ENCODE measurements at regions not wholly inside any gene's neighbourhood (a gene's known extent, or its start where the extent isn't known, plus 50 kb on each side); places are given as distances from the start of the nearest gene placed in this dataset.
"Not testable (repeated sequence)": the region's sequence is repeated elsewhere in the genome, so short reads cannot be mapped to it uniquely, and the experiment has no call there.

DNA sequence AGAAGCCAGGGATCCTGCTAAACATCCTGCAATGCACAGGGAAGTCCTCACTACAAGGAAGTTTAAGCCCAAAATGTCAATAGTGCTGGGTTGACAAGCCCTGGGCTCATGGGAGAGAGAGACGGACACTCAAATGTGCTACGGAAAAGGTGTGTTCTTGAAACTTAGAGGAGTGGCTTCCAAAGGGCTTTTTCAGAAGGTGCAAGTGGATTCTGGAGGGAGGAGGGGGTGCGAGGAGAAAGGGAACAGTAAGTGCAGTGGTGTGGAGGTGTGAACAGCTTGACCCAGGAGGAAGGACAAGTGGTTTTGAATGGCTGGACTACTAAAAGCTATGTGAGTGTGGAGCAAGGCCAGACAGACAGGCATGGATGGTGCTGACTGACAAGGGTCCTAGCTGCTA is 50.4 kb upstream of the CECR2 start:
- DNase-seq (ENCODE audit: low read depth in 2 of 2), result no peak

DNA sequence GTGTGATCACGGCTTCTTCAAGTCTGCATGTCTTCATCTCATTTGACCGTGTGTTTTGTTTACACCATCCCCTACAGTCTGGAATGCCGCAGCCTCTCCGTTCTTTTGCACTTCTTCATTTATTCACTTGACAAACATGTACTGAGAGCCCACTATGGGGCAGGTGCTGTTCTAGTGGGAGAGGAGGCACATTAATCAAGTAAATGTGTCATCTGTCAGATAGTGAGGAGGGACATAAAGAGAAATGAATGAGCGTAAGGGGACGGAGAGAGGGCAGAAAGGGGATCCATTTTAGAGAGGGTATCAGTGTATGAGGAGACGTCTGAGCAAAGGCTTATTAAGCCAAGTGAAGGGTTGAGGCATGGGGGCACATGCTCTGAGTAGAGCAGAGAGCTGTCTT is 54.0 kb upstream of the CECR2 start:
- DNase-seq (ENCODE audit: low read depth in 2 of 2), result no peak

- DNase-seq (ENCODE audit: low read depth in 2 of 2), result no peak
Measured at GRCh38 chr22:17314487-17314886, 54.8 kb upstream of the CECR2 start.

DNA sequence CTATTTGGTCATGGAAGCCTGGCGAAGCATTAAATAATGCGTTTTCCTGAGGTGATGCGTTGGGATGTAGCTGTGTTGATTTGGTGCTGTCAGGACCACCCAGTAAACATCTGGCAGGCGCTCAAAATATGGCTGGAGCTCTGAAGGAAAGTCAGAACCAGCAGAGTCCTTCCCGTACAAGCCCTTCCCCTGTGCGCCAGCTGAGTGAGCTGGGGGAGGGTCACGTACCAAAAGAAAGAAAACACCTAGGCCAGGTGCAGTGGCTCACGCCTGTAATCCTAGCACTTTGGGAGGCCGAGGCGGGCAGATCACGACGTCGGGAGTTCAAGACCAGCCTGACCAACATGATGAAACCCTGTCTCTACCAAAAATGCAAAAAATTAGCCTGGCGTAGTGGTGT is 55.6 kb upstream of the CECR2 start:
- DNase-seq (ENCODE audit: low read depth in 2 of 2), result no peak

GRCh38 chr22:17307566-17307965 is 61.7 kb upstream of the CECR2 start:
- DNase-seq (ENCODE audit: low read depth in 2 of 2), result no peak

DNA sequence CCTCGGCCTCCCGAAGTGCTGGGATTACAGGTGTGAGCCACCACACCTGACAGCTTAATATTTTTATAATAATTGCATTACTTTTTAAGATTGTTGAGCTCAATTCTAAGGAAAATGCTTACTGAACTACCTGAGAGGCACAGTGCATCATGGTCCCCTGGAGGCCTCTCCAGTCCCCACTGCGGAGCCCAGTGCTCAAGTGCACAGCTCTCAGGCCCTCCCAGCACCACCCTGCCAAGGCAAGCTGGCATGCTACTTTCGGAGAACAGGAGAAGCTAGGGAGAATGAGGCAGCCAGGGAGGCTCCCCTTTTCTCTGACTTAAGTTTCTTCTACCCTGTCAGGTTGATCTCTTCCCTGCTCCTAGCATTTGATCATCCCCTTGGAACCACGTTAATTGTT is 64.2 kb upstream of the CECR2 start:
- DNase-seq (ENCODE audit: low read depth in 2 of 2), result no peak

- peak; percentile 11 to 18 for DNase-seq (ENCODE audit: low read depth in 2 of 2)
Measured at GRCh38 chr22:17303840-17304779, 65.2 kb upstream of the CECR2 start.

- DNase-seq (ENCODE audit: low read depth in 2 of 2), result no peak
Measured at GRCh38 chr22:17303441-17303839, 65.8 kb upstream of the CECR2 start.

- DNase-seq (ENCODE audit: low read depth in 2 of 2), result no peak
Measured at GRCh38 chr22:17302616-17303015, 66.6 kb upstream of the CECR2 start.

DNA sequence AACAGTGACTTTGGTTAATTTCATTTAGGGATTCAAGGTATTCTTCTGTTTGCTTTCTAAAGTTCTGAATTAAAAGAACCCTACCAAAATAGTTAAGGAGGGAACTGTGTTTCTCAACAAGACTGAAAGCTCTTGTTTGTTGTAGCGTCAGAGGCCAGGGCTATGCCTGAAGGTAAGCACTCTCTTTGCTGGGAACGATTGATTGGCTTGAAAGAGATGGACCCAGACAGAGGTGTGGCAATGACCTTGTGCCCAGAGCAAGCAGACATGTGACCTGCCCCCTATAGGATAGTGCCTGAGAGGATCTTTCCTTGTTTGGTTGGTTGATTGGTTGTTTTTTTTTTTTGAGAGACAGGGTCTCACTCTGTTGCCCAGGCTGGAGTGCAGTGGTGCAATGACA is 68.3 kb upstream of the CECR2 start:
- no peak for DNase-seq (ENCODE audit: low read depth in 2 of 2)

DNA sequence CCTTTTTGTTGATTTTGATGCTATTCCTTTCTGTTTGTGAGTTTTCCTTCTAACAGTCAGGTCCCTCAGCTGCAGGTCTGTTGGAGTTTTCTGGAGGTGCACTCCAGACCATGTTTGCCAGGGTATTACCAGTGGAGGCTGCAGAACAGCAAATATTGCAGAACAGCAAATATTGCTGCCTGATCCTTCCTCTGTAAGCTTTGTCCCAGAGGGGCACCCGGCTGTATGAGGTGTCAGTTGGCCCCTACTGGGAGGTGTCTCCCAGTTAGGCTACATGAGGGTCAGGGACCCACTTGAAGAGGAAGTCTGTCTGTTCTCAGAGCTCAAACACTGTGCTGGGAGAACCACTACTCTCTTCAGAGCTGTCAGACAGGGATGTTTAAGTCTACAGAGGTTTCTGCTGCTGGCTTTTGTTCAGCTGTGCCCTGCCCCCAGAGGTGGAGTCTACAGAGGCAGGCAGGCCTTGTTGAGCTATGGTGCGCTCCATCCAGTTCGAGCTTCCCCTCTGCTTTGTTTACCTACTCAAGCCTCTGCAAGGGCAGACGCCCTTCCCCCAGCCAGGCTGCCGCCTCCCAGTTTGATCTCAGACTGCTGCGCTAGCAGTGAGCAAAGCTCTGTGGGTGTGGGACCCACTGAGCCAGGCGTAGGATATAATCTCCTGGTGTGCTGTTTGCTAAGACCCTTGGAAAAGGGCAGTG is 70.3 kb upstream of the CECR2 start:
- not testable (repeated sequence) for DNase-seq (ENCODE audit: low read depth in 2 of 2)

- DNase-seq (ENCODE audit: low read depth in 2 of 2), result no peak
Measured at GRCh38 chr22:17285656-17286055, 66.4 kb upstream of the ADA2 start.

GRCh38 chr22:17284888-17285287 is 65.7 kb upstream of the ADA2 start:
- DNase-seq (ENCODE audit: low read depth in 2 of 2), result no peak

GRCh38 chr22:17284466-17284865 is 65.2 kb upstream of the ADA2 start:
- no peak for DNase-seq (ENCODE audit: low read depth in 2 of 2)

DNA sequence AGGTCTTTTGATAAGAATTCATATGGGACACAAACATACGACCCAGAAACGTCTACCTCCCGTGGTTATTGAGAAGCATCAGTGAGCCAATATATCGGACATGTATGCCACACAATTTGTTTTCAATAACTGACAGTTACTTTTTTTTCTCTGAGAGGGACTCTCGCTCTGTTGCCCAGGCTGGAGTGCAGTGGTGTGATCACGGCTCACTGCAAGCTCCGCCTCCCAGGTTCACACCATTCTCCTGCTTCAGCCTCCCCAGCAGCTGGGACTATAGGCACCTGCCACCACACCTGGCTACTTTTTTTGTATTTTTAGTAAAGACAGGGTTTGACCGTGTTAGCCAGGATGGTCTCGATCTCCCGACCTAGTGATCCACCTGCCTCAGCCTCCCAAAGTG is 64.6 kb upstream of the ADA2 start:
- DNase-seq (ENCODE audit: low read depth in 2 of 2), result not testable (repeated sequence)

DNA sequence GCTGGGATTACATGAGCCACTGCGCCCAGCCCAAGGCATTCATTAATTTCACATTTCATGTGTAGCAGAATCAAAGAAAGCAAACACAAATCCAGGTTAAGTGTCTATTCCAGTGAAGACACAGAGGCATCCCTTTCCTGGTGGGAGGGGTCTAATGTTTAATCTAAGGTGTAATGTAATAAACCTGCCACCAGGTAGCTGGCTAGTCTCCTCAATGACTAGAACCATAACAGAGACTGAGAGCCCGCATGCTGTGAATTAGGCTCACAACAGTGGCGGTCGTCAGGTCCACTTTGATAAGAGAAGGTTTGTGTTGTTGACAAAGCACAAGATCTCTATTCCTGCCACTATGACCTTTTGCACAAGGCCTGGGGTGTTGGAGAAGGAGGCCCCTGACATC is 64.2 kb upstream of the ADA2 start:
- no peak for DNase-seq (ENCODE audit: low read depth in 2 of 2)

- DNase-seq (ENCODE audit: low read depth in 2 of 2), result no peak
Measured at GRCh38 chr22:17281440-17281841, 62.2 kb upstream of the ADA2 start.

DNA sequence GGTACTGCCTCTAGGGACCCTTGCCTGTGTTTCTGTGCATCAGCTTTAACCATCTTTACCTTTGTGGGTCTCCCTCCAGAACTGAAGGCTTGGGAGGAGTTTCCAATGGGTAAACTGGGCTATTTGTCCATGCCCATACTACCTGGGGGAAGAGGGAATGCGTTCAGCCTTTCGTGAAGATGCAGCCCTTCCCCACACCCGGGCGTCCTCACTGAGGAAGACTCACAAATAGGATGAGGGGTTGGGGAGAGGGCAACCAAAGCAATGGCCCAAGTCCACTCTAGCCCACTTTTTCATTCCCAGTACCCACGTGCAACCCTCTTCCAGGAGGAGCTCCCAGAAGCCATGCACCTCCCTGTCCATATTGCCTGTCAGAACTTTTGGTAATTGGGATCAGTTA is 61.8 kb upstream of the ADA2 start:
- no peak for DNase-seq (ENCODE audit: low read depth in 2 of 2)

- DNase-seq (ENCODE audit: low read depth in 2 of 2), result no peak
Measured at GRCh38 chr22:17272511-17272991, 53.3 kb upstream of the ADA2 start.

- DNase-seq (ENCODE audit: low read depth in 2 of 2), result no peak
Measured at GRCh38 chr22:17271711-17272451, 52.6 kb upstream of the ADA2 start.

DNA sequence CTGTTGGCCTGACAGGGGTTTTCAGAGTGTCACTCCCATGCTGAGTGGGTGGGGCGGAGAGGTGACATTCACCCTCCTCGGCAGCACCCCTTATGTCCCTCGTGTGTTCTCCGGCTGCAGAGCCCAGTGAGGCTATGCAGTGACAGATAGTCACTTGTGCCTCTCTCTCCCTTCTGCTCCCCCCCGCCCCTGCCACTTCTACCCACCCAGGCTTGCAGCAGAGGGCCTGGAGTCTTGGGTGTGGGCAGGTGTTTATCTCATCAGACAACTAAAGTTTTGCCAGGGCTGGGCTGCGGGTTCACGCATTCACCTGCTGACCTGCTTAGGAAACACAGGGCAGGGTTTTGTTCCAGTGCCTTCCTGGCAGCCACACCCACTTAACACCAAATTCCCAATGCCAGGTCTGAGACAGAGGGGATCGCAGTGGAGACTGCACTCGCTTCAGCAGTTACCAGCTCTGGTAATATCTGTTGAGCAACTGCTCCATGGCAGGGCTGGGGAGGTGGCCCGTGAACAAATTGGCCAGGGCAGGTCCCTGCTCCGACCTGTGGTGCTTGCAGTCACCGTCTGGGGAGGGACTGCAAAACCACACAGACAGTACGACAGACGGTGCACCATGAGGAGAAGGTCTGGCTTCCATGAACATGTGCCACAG is 50.5 kb upstream of the ADA2 start:
- DNase-seq (ENCODE audit: low read depth in 2 of 2), result no peak

GRCh38 chr22:17269224-17269606 is 50.0 kb upstream of the ADA2 start:
- no peak for DNase-seq (ENCODE audit: low read depth in 2 of 2)

Measured in stimulated activated CD4-positive, alpha-beta T cell treated with anti-CD3 and anti-CD28 coated beads, Interleukin-1b, Interleukin-23, amount 100 ng/mL, for 4 hours (primary cell).